H9 (cell line): ENCODE measurements at regions not wholly inside any gene's neighbourhood (a gene's known extent, or its start where the extent isn't known, plus 50 kb on each side); places are given as distances from the start of the nearest gene placed in this dataset.
"Not testable (repeated sequence)": the region's sequence is repeated elsewhere in the genome, so short reads cannot be mapped to it uniquely, and the experiment has no call there.

Experiments used
- DNase-seq: peaks from one replicate; pipeline ENCODE4 v3.0.0-alpha.2; 2017
- H2AFZ ChIP-seq: one replicate; pipeline ENCODE4 v1.6.1; 2013; ENCODE audit warnings: mild to moderate bottlenecking, low read length, control low read depth, moderate library complexity
- H2AK5ac ChIP-seq: 2 replicates; pipeline ENCODE4 v1.6.1; 2013; ENCODE audit warnings: low read length, control low read depth, mixed read lengths; ENCODE audit not compliant: insufficient read length
- H2BK120ac ChIP-seq: one replicate; pipeline ENCODE4 v1.6.1; 2013; ENCODE audit warnings: low read depth, mild to moderate bottlenecking, low read length, control low read depth, inconsistent platforms; ENCODE audit not compliant: poor library complexity, severe bottlenecking
- H2BK12ac ChIP-seq: 2 replicates; pipeline ENCODE4 v1.6.1; 2013; ENCODE audit warnings: low read length, control low read depth, mixed read lengths, low read depth; ENCODE audit not compliant: insufficient read length
- H2BK15ac ChIP-seq: 2 replicates; pipeline ENCODE4 v1.6.1; 2013; ENCODE audit warnings: low read depth, low read length, control low read depth
- H2BK20ac ChIP-seq: one replicate; pipeline ENCODE4 v1.6.1; 2013; ENCODE audit warnings: low read depth, mild to moderate bottlenecking, low read length, control low read depth, inconsistent platforms; ENCODE audit not compliant: poor library complexity, severe bottlenecking
- H2BK5ac ChIP-seq: 2 replicates; pipeline ENCODE4 v1.6.1; 2013; ENCODE audit warnings: low read length, control low read depth, mixed read lengths; ENCODE audit not compliant: insufficient read length
- H3K14ac ChIP-seq: 2 replicates; pipeline ENCODE4 v1.6.1; 2013; ENCODE audit warnings: low read length, control low read depth; ENCODE audit not compliant: insufficient read depth
- H3K18ac ChIP-seq: 2 replicates; pipeline ENCODE4 v1.6.1; 2013; ENCODE audit warnings: low read depth, mild to moderate bottlenecking, mixed read lengths, low read length, control low read depth; ENCODE audit not compliant: insufficient read length
- H3K23ac ChIP-seq: 2 replicates; pipeline ENCODE4 v1.6.1; 2013; ENCODE audit warnings: low read length, control low read depth, mixed read lengths, low read depth; ENCODE audit not compliant: insufficient read length
- H3K23me2 ChIP-seq: 2 replicates; pipeline ENCODE4 v1.6.1; 2013; ENCODE audit warnings: low read depth, mild to moderate bottlenecking, mixed read lengths, low read length, control low read depth; ENCODE audit not compliant: insufficient read length, poor library complexity, severe bottlenecking
- H3K27ac ChIP-seq: 2 replicates; pipeline ENCODE4 v1.5.1; 2013; ENCODE audit warnings: low read length, control low read depth, mixed read lengths, low read depth; ENCODE audit not compliant: insufficient read length
- H3K27me3 ChIP-seq: 2 replicates; pipeline ENCODE4 v1.6.1; 2013; ENCODE audit warnings: low read length, control low read depth, inconsistent platforms; ENCODE audit not compliant: insufficient read depth
- H3K4ac ChIP-seq: 2 replicates; pipeline ENCODE4 v1.6.1; 2013; ENCODE audit warnings: low read depth, mild to moderate bottlenecking, control low read depth, inconsistent platforms, low read length, moderate library complexity
- H3K4me1 ChIP-seq: 2 replicates; pipeline ENCODE4 v1.6.1; 2013; ENCODE audit warnings: low read length, control low read depth, inconsistent platforms; ENCODE audit not compliant: insufficient read depth
- H3K4me2 ChIP-seq: 2 replicates; pipeline ENCODE4 v1.6.1; 2013; ENCODE audit warnings: low read length, control low read depth, mixed read lengths; ENCODE audit not compliant: insufficient read length, insufficient read depth
- H3K56ac ChIP-seq: 2 replicates; pipeline ENCODE4 v1.6.1; 2013; ENCODE audit warnings: low read depth, mild to moderate bottlenecking, mixed read lengths, low read length, control low read depth; ENCODE audit not compliant: insufficient read length
- H3K79me1 ChIP-seq: 2 replicates; pipeline ENCODE4 v1.6.1; 2013; ENCODE audit warnings: low read depth, mild to moderate bottlenecking, moderate library complexity, low read length, control low read depth, inconsistent platforms; ENCODE audit not compliant: insufficient read depth, poor library complexity, severe bottlenecking
- H3K79me2 ChIP-seq: 2 replicates; pipeline ENCODE4 v1.6.1; 2013; ENCODE audit warnings: low read length, control low read depth, inconsistent platforms; ENCODE audit not compliant: insufficient read depth
- H3K9ac ChIP-seq: 2 replicates; pipeline ENCODE4 v1.6.1; 2013; ENCODE audit warnings: low read length, control low read depth, mixed read lengths; ENCODE audit not compliant: insufficient read length; ENCODE audit errors: extremely low read depth
- H3K9me3 ChIP-seq: one replicate; pipeline ENCODE4 v1.6.1; 2013; ENCODE audit warnings: low read depth, low read length, inconsistent platforms; ENCODE audit not compliant: control insufficient read depth
- H3T11ph ChIP-seq: one replicate; pipeline ENCODE4 v1.6.1; 2013; ENCODE audit warnings: mild to moderate bottlenecking, low read length, control low read depth, inconsistent platforms
- H4K20me1 ChIP-seq: one replicate; pipeline ENCODE4 v1.6.1; 2013; ENCODE audit not compliant: control insufficient read depth, insufficient read length, insufficient read depth
- H4K5ac ChIP-seq: 2 replicates; pipeline ENCODE4 v1.6.1; 2013; ENCODE audit warnings: low read depth, mild to moderate bottlenecking, mixed read lengths, low read length, control low read depth; ENCODE audit not compliant: insufficient read length
- H4K8ac ChIP-seq: replicated peaks from 2 replicates; pipeline ENCODE4 v1.6.1; 2013; ENCODE audit warnings: low read length, control low read depth, mixed read lengths, low read depth; ENCODE audit not compliant: insufficient read length
- H4K91ac ChIP-seq: 2 replicates; pipeline ENCODE4 v1.6.1; 2013; ENCODE audit warnings: low read depth, mild to moderate bottlenecking, moderate library complexity, mixed read lengths, low read length, control low read depth; ENCODE audit not compliant: insufficient read length
- H3K27ac Mint-ChIP-seq, 3 experiments: 2 replicates in 2 of 3; 3 replicates in 1 of 3; pipeline ENCODE4 v1.8.0; 2020 to 2021; ENCODE audit warnings: mixed read lengths in 3 of 3, mild to moderate bottlenecking in 1 of 3, moderate library complexity in 1 of 3
- H3K27me3 Mint-ChIP-seq: 2 replicates; pipeline ENCODE4 v1.8.0; 2021; ENCODE audit warnings: low read depth, mild to moderate bottlenecking, moderate library complexity, mixed read lengths
- H3K36me3 Mint-ChIP-seq, 3 experiments: 2 replicates in 2 of 3; 3 replicates in 1 of 3; pipeline ENCODE4 v1.8.0; 2020 to 2021; ENCODE audit warnings: low read depth in 3 of 3, mixed read lengths in 3 of 3; ENCODE audit not compliant: insufficient read depth in 1 of 3
- H3K4me1 Mint-ChIP-seq, 2 experiments: 2 replicates each; pipeline ENCODE4 v1.8.0; 2020; ENCODE audit warnings: mixed read lengths in 2 of 2
- H3K4me3 Mint-ChIP-seq, 2 experiments: 2 replicates in 1 of 2; 3 replicates in 1 of 2; pipeline ENCODE4 v1.8.0; 2020 to 2021; ENCODE audit warnings: mild to moderate bottlenecking in 2 of 2, mixed read lengths in 2 of 2, moderate library complexity in 1 of 2
- H3K9me3 Mint-ChIP-seq, 2 experiments: 2 replicates in 1 of 2; 3 replicates in 1 of 2; pipeline ENCODE4 v1.8.0; 2020; ENCODE audit warnings: mild to moderate bottlenecking in 2 of 2, mixed read lengths in 2 of 2, moderate library complexity in 1 of 2
- CTCF ChIP-seq: fragments of 200-600 bp; sonication (generic); conservative IDR thresholded peaks from 3 replicates; pipeline ENCODE4 v1.8.0; 2021; ENCODE audit warnings: antibody characterized with exemption, mild to moderate bottlenecking
- WGBS: extraction: QIAGEN DNeasy Blood & Tissue Kit; methylation state at CpG from one replicate; pipeline ENCODE4 v1.1.7; 2013; ENCODE audit warnings: missing lambda C conversion rate, low lambda C conversion rate, mixed read lengths; ENCODE audit not compliant: insufficient read length; ENCODE audit errors: extremely low coverage; 5-methylcytosine and 5-hydroxymethylcytosine counted together

- Histone ChIP-seq H2BK12ac (no peak overlapping the region), H3K9ac (no peak overlapping the region), H3K79me1 (no peaks in the 10 kb centered on the region), H3K14ac (no peak overlapping the region), H2AFZ (no peak overlapping the region), H3K18ac (no peak overlapping the region), H2BK5ac (no peak overlapping the region), H4K91ac (no peak overlapping the region), H3K27ac (no peak overlapping the region), H3K56ac (no peak overlapping the region), H2BK20ac (no peak overlapping the region), H4K20me1 (no peaks in the 10 kb centered on the region), H3K79me2 (no peaks in the 10 kb centered on the region), H2BK15ac (no peak overlapping the region), H3T11ph (no peak overlapping the region), H2AK5ac (no peak overlapping the region), H3K4ac (no peak overlapping the region), H3K4me2 (no peak overlapping the region), H3K4me1 (peaks cover 2% of the 10 kb centered on the region; the same call in 1 of the 2 replicates), H3K23me2 (no peaks in the 10 kb centered on the region), H3K27me3 (no peaks in the 10 kb centered on the region), H3K9me3 (no peaks in the 10 kb centered on the region), H3K23ac (no peak overlapping the region), H4K8ac (no peak overlapping the region), H2BK120ac (no peak overlapping the region), H4K5ac (no peak overlapping the region)
- Mint-ChIP-seq H3K27me3 (peaks cover 7% of the 10 kb centered on the region; the same call in 1 of the 2 replicates), H3K4me1 (peaks cover 21 to 32% of the 10 kb centered on the region in 2 experiments), H3K9me3 (peaks cover 0 to 2% of the 10 kb centered on the region in 2 experiments; a peak in 2 of 5 replicates), H3K27ac (no peak overlapping the region), H3K36me3 (peaks cover 0 to 3% (median 0%) of the 10 kb centered on the region in 3 experiments; a peak in 1 of 7 replicates), H3K4me3 (no peak overlapping the region)
- DNase-seq, result no peak
- no CpG with 5 or more reads among the region's 3 CpGs for WGBS
- TF ChIP-seq CTCF, result no peak
These were observed 58.0 kb upstream of the AUTS2 start for GRCh38 chr7:69540287-69540686.

- H3K79me1 ChIP-seq, H4K91ac ChIP-seq, H2BK5ac ChIP-seq, H3K4me1 ChIP-seq, H2AFZ ChIP-seq, H4K8ac ChIP-seq, H2BK15ac ChIP-seq, H2BK120ac ChIP-seq, H3K27me3 Mint-ChIP-seq, DNase-seq, H2BK20ac ChIP-seq, H3K79me2 ChIP-seq, H3K14ac ChIP-seq, H3K4me3 Mint-ChIP-seq, H3K18ac ChIP-seq, H3K56ac ChIP-seq, H3K23me2 ChIP-seq, H3K27ac Mint-ChIP-seq, H3K27me3 ChIP-seq, H3K27ac ChIP-seq, H3K36me3 Mint-ChIP-seq, H3K9ac ChIP-seq, H3K4me2 ChIP-seq, H3K9me3 Mint-ChIP-seq, H3T11ph ChIP-seq, H3K23ac ChIP-seq, H2BK12ac ChIP-seq, H4K5ac ChIP-seq, H2AK5ac ChIP-seq, H4K20me1 ChIP-seq, H3K4ac ChIP-seq, H3K9me3 ChIP-seq: not testable (repeated sequence)
- peaks cover 16 to 26% of the 10 kb centered on the region in 2 experiments for H3K4me1 Mint-ChIP-seq
- WGBS, result no CpG with 5 or more reads among the region's 6 CpGs
These were observed 56.4 kb upstream of the AUTS2 start for GRCh38 chr7:69541779-69542432.
